ENCODE measurements at regions not wholly inside any gene's neighbourhood (a gene's known extent, or its start where the extent isn't known, plus 50 kb on each side); places are given as distances from the start of the nearest gene placed in this dataset.
"Not testable (repeated sequence)": the region's sequence is repeated elsewhere in the genome, so short reads cannot be mapped to it uniquely, and the experiment has no call there.

- not testable (repeated sequence) for H3K27ac Mint-ChIP-seq; H3K9me3 Mint-ChIP-seq; DNase-seq; H3K27me3 Mint-ChIP-seq (ENCODE audit: insufficient read depth); H3K4me3 Mint-ChIP-seq
- Mint-ChIP-seq H3K4me1 (ENCODE audit: low read depth) (peaks cover 21% of the 10 kb centered on the region), H3K36me3 (ENCODE audit: low read depth) (peaks cover 14% of the 10 kb centered on the region; the same call in 1 of the 2 replicates)
Observed at GRCh38 chr20:25850133-25850532, 153.5 kb upstream of the ZNF337 start.

DNA sequence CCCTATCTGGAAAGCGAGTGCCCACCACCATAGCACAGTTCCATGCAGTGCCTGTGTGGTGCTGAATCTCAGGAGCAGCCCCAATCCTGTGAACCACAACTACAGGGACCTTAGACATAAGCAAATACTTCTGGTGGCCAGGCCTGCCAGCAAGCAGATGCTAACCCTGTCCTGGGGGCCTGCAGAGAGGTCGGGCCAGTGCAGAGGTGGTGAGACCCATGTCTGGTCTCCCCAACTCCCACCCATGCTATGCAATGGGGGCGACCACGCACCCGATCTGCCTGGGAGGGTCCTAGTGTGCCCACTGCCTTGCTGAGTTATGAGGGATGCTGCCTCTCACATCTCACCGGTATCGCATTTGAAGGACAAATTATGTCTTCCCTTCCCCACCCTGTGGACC lies 151.6 kb upstream of the ZNF337 start:
- H3K4me1 Mint-ChIP-seq (ENCODE audit: low read depth), result peaks cover 7% of the 10 kb centered on the region
- H3K36me3 Mint-ChIP-seq (ENCODE audit: low read depth), result 0 out of 2 replicates have a peak, but pooled peaks cover 5% of the 10 kb centered on the region
- H3K9me3 Mint-ChIP-seq, result peaks cover 6% of the 10 kb centered on the region
- TF ChIP-seq CTCF (IDR thresholded peaks at IDR 0.05), result no peak
- peaks cover 2% of the 10 kb centered on the region; the same call in 1 of the 2 replicates for H3K27me3 Mint-ChIP-seq (ENCODE audit: insufficient read depth)
- H3K4me3 Mint-ChIP-seq, result no peak overlapping the region
- DNase-seq, result no peak
- no peak overlapping the region for H3K27ac Mint-ChIP-seq

- not testable (repeated sequence) for DNase-seq; H3K4me1 Mint-ChIP-seq (ENCODE audit: low read depth); H3K9me3 Mint-ChIP-seq; H3K27me3 Mint-ChIP-seq (ENCODE audit: insufficient read depth); H3K36me3 Mint-ChIP-seq (ENCODE audit: low read depth); H3K27ac Mint-ChIP-seq
- peak overlapping the region; percentile 51; the same call in 1 of the 2 replicates for H3K4me3 Mint-ChIP-seq
Observed at GRCh38 chr20:25844640-25845039, 148.0 kb upstream of the ZNF337 start.

DNA sequence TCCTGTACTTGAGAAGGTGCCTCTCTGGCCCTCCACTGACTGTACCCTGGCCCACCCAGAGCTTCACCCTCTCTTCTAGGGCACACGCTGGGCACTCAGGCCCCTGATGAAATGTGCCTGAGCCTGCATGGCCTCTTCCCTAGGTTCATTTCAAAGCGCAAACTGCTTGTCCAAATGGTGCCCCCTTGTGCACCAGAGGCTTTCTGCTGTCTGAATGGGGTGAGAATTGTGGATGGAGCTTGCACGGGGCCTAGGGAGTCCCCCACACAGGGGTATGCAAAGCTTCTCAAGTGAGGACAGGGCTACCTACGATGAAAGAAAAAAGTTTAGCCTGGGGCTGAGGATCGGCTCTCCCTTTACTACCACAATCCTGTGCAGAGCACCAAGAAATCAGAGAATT lies 116.9 kb upstream of the ZNF337 start:
- DNase-seq; H3K36me3 Mint-ChIP-seq (ENCODE audit: low read depth); H3K27me3 Mint-ChIP-seq (ENCODE audit: insufficient read depth); H3K9me3 Mint-ChIP-seq; H3K4me3 Mint-ChIP-seq; H3K27ac Mint-ChIP-seq; H3K4me1 Mint-ChIP-seq (ENCODE audit: low read depth): not testable (repeated sequence)

GRCh38 chr20:25798174-25798993 lies 101.7 kb upstream of the ZNF337 start:
- DNase-seq; H3K36me3 Mint-ChIP-seq (ENCODE audit: low read depth); H3K9me3 Mint-ChIP-seq; H3K27ac Mint-ChIP-seq; H3K27me3 Mint-ChIP-seq (ENCODE audit: insufficient read depth); H3K4me1 Mint-ChIP-seq (ENCODE audit: low read depth); H3K4me3 Mint-ChIP-seq: not testable (repeated sequence)

GRCh38 chr20:25797062-25797461 lies 100.4 kb upstream of the ZNF337 start:
- not testable (repeated sequence) for H3K27ac Mint-ChIP-seq; H3K27me3 Mint-ChIP-seq (ENCODE audit: insufficient read depth); H3K4me3 Mint-ChIP-seq; DNase-seq; H3K36me3 Mint-ChIP-seq (ENCODE audit: low read depth); H3K9me3 Mint-ChIP-seq; H3K4me1 Mint-ChIP-seq (ENCODE audit: low read depth)

DNA sequence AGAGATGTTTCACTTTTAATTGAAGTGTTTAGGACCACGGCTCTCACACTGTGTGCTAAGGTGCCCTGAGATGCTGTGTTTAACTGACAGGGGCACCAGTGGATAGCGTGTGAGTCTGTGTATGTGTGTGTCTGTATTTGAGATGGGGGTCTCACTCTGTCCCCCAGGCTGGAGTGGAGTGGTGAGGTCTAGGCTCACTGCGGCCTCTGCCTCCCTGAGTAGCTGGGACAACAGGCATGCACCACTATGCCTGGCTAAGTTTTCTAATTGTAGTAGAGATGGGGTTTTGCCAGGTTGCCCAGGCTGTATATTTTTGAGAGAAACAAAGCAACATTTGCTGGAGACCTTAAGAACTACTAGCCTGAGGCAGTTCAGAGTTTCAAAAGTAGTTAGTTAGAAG lies 80.6 kb upstream of the ZNF337 start:
- not testable (repeated sequence) for H3K27ac Mint-ChIP-seq; H3K4me3 Mint-ChIP-seq; H3K27me3 Mint-ChIP-seq (ENCODE audit: insufficient read depth); H3K36me3 Mint-ChIP-seq (ENCODE audit: low read depth); DNase-seq; H3K4me1 Mint-ChIP-seq (ENCODE audit: low read depth); H3K9me3 Mint-ChIP-seq

GRCh38 chr20:25774711-25775110 lies 78.1 kb upstream of the ZNF337 start:
- H3K27me3 Mint-ChIP-seq (ENCODE audit: insufficient read depth); H3K36me3 Mint-ChIP-seq (ENCODE audit: low read depth); DNase-seq; H3K4me1 Mint-ChIP-seq (ENCODE audit: low read depth); H3K9me3 Mint-ChIP-seq; H3K27ac Mint-ChIP-seq; H3K4me3 Mint-ChIP-seq: not testable (repeated sequence)

DNA sequence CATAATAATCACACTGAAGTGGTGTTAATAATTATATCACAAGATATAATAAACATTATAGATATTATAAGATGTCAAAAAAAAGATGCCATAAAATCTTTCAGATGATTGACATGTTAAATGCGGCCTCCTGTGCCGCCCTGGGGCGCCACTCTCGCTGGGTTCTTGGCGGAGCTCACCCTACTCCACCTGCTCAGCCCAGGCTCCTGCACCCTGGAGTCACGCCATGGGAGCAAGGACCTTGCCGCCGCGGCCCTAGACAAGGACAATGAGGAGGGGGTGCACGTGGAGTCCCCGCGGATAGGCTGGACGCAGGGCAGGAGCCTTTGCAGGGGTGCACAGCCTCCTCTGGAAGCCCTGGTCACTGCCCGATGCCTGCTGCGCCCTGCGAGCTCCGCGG lies 77.5 kb upstream of the ZNF337 start:
- not testable (repeated sequence) for H3K9me3 Mint-ChIP-seq; H3K4me1 Mint-ChIP-seq (ENCODE audit: low read depth); H3K27ac Mint-ChIP-seq; H3K36me3 Mint-ChIP-seq (ENCODE audit: low read depth); H3K27me3 Mint-ChIP-seq (ENCODE audit: insufficient read depth); DNase-seq; H3K4me3 Mint-ChIP-seq

- not testable (repeated sequence) for DNase-seq; H3K36me3 Mint-ChIP-seq (ENCODE audit: low read depth); H3K4me1 Mint-ChIP-seq (ENCODE audit: low read depth); H3K27me3 Mint-ChIP-seq (ENCODE audit: insufficient read depth); H3K27ac Mint-ChIP-seq; H3K9me3 Mint-ChIP-seq; H3K4me3 Mint-ChIP-seq
Observed at GRCh38 chr20:25772437-25772836, 75.8 kb upstream of the ZNF337 start.

GRCh38 chr20:25771818-25772217 lies 75.2 kb upstream of the ZNF337 start:
- H3K36me3 Mint-ChIP-seq (ENCODE audit: low read depth); H3K9me3 Mint-ChIP-seq; DNase-seq; H3K27ac Mint-ChIP-seq; H3K4me1 Mint-ChIP-seq (ENCODE audit: low read depth); H3K4me3 Mint-ChIP-seq; H3K27me3 Mint-ChIP-seq (ENCODE audit: insufficient read depth): not testable (repeated sequence)

All from HFFc6 (cell line).